B cell (primary cell): ENCODE measurements at regions not wholly inside any gene's neighbourhood (a gene's known extent, or its start where the extent isn't known, plus 50 kb on each side); places are given as distances from the start of the nearest gene placed in this dataset.

ENCODE experiments used
- ATAC-seq: fragments of 200-7000 bp; cut with Tn5 transposase; one replicate; pipeline ENCODE4 v1.10.0; 2021; ENCODE audit warnings: low read depth, mild to moderate bottlenecking, moderate number of reproducible peaks, moderate library complexity
- CTCF ChIA-PET: fragments of 350-600 bp; sonication (Branson Sonifier 250); formaldehyde crosslinking; loops from one replicate; lab custom pipeline; 2021; ENCODE audit warnings: antibody characterized with exemption, inconsistent platforms; lab: Charles Lee
- POLR2A ChIA-PET: fragments of 350-600 bp; sonication (Branson Sonifier 250); formaldehyde crosslinking; loops from one replicate; lab custom pipeline; 2021; ENCODE audit warnings: antibody characterized with exemption; lab: Charles Lee
- DNase-seq: peaks from one replicate; pipeline ENCODE4 v3.0.0; 2013
- H2AFZ ChIP-seq: 2 replicates; pipeline ENCODE4 v1.6.1; 2012; ENCODE audit warnings: mild to moderate bottlenecking, low read depth, low read length; ENCODE audit not compliant: insufficient read depth, poor library complexity, severe bottlenecking
- H3K27ac ChIP-seq, 2 donors: 1 replicate in 1 of 2; 2 replicates in 1 of 2; pipeline ENCODE4 v1.5.1; 2012 to 2013; ENCODE audit warnings: low read length in 2 of 2, mild to moderate bottlenecking in 2 of 2, moderate library complexity in 1 of 2
- H3K27me3 ChIP-seq, 4 experiments: fragments of 200-600 bp in 1 of 4; sonication (generic) in 1 of 4; replicated peaks in 1 of 4; 1 replicate in 2 of 4; 2 replicates in 2 of 4; pipeline versions ENCODE4 v1.6.1 to v1.7.0; 2013 to 2016; ENCODE audit warnings: low read length in 3 of 4, mild to moderate bottlenecking in 2 of 4, mixed read lengths in 1 of 4, moderate library complexity in 1 of 4; ENCODE audit not compliant: insufficient read depth in 4 of 4, control insufficient read depth in 3 of 4; ENCODE audit errors: control extremely low read depth in 1 of 4
- H3K36me3 ChIP-seq, 2 experiments: replicated peaks in 1 of 2; 1 replicate in 1 of 2; 2 replicates in 1 of 2; pipeline versions ENCODE4 v1.6.1 to v1.7.1; 2013; ENCODE audit warnings: low read length in 1 of 2; ENCODE audit not compliant: insufficient read depth in 2 of 2, control insufficient read depth in 1 of 2; ENCODE audit errors: control extremely low read depth in 1 of 2, extremely low read depth in 1 of 2
- H3K4me1 ChIP-seq, 2 donors: fragments of 200-600 bp in 1 of 2; sonication (generic) in 1 of 2; 1 replicate in 1 of 2; 2 replicates in 1 of 2; pipeline versions ENCODE4 v1.5.1 to v1.6.1; 2013 to 2017; ENCODE audit warnings: low read length in 2 of 2; ENCODE audit not compliant: control insufficient read depth in 2 of 2, insufficient read depth in 2 of 2
- H3K4me2 ChIP-seq: replicated peaks from 2 replicates; pipeline ENCODE3; 2012; ENCODE audit warnings: mild to moderate bottlenecking, low read depth, low read length; ENCODE audit not compliant: poor library complexity, severe bottlenecking
- H3K4me3 ChIP-seq, 5 experiments: fragments of 200-600 bp in 1 of 5; sonication (generic) in 1 of 5; 1 replicate in 3 of 5; 2 replicates in 2 of 5; pipeline versions ENCODE4 v1.5.1 to v1.7.0; 2011 to 2016; ENCODE audit warnings: low read length in 4 of 5, mild to moderate bottlenecking in 4 of 5, low read depth in 2 of 5, control low read depth in 1 of 5, moderate library complexity in 1 of 5; ENCODE audit not compliant: insufficient read depth in 1 of 5; ENCODE audit errors: control extremely low read depth in 1 of 5, extremely low read depth in 1 of 5
- H3K79me2 ChIP-seq: fragments of 200-600 bp; sonication (generic); one replicate; pipeline ENCODE4 v1.6.0; 2016; ENCODE audit warnings: low read length; ENCODE audit not compliant: control insufficient read depth, insufficient read depth
- H3K9ac ChIP-seq: fragments of 200-600 bp; sonication (generic); 2 replicates; pipeline ENCODE4 v1.6.1; 2017; ENCODE audit warnings: mild to moderate bottlenecking, low read length, moderate library complexity
- H3K9me3 ChIP-seq, 3 donors: one replicate each; pipeline versions ENCODE4 v1.6.1 to v1.7.1; 2013; ENCODE audit warnings: low read length in 2 of 3; ENCODE audit not compliant: control insufficient read depth in 2 of 3, insufficient read depth in 1 of 3; ENCODE audit errors: control extremely low read depth in 1 of 3
- H4K20me1 ChIP-seq: 2 replicates; pipeline ENCODE4 v1.6.0; 2012; ENCODE audit warnings: mild to moderate bottlenecking, low read length; ENCODE audit not compliant: insufficient read depth, control insufficient read depth, poor library complexity, severe bottlenecking
- H3K27ac Mint-ChIP-seq: one replicate; pipeline ENCODE4 v1.8.0; 2021; ENCODE audit warnings: mixed read lengths
- H3K27me3 Mint-ChIP-seq: one replicate; pipeline ENCODE4 v1.8.0; 2021; ENCODE audit warnings: mixed read lengths
- H3K4me1 Mint-ChIP-seq: one replicate; pipeline ENCODE4 v1.8.0; 2021; ENCODE audit warnings: mixed read lengths
- H3K4me3 Mint-ChIP-seq: one replicate; pipeline ENCODE4 v1.8.0; 2021; ENCODE audit warnings: mixed read lengths
- H3K9me3 Mint-ChIP-seq: one replicate; pipeline ENCODE4 v1.8.0; 2022; ENCODE audit warnings: mixed read lengths; ENCODE audit not compliant: insufficient read depth
- EZH2 ChIP-seq: IDR thresholded peaks from 2 replicates; pipeline ENCODE4 v1.6.1; 2012; ENCODE audit warnings: borderline replicate concordance, low read depth, mild to moderate bottlenecking, moderate library complexity, low read length; ENCODE audit not compliant: insufficient read depth, poor library complexity, severe bottlenecking
- WGBS: methylation state at CpG from one replicate; pipeline ENCODE4 v1.1.5; 2013; ENCODE audit warnings: missing lambda C conversion rate; ENCODE audit not compliant: insufficient coverage; 5-methylcytosine and 5-hydroxymethylcytosine counted together
- intact Hi-C: fragments of 100-400 bp; cut with micrococcal nuclease; formaldehyde crosslinking; loops from one replicate; pipeline ENCODE4 v1.10.0; 2022
- TF ChIP-seq, protein P1 (sequence below): fragments of 200-600 bp; IDR thresholded peaks from one replicate; pipeline ENCODE4 v1.8.0; 2022; ENCODE audit warnings: antibody characterized with exemption, mild to moderate bottlenecking

- no peak overlapping the region for H3K9ac ChIP-seq
- H3K4me2 ChIP-seq: no peak overlapping the region
- ChIA-PET POLR2A (no interaction called here), CTCF (no interaction called here)
- no peak overlapping the region for H3K4me3 Mint-ChIP-seq
- ATAC-seq (no peak), DNase-seq (no peak)
- no peaks in the 10 kb centered on the region for H4K20me1 ChIP-seq
- WGBS: 95% methylated on average over 3 of the region's 7 CpGs
- no peaks in the 10 kb centered on the region for H3K27me3 Mint-ChIP-seq
- peaks cover 2% of the 10 kb centered on the region for H3K9me3 Mint-ChIP-seq
- no peaks in the 10 kb centered on the region for H3K4me1 ChIP-seq
- H3K27ac ChIP-seq: no peak overlapping the region
- no peak overlapping the region for H2AFZ ChIP-seq
- H3K27ac Mint-ChIP-seq: no peak overlapping the region
- H3K79me2 ChIP-seq: no peaks in the 10 kb centered on the region
- no peaks in the 10 kb centered on the region for H3K27me3 ChIP-seq
- no peaks in the 10 kb centered on the region for H3K9me3 ChIP-seq
- no peaks in the 10 kb centered on the region for H3K4me1 Mint-ChIP-seq
- H3K36me3 ChIP-seq: no peaks in the 10 kb centered on the region
- intact Hi-C loops: no loop called here
- TF ChIP-seq, protein P1, sequence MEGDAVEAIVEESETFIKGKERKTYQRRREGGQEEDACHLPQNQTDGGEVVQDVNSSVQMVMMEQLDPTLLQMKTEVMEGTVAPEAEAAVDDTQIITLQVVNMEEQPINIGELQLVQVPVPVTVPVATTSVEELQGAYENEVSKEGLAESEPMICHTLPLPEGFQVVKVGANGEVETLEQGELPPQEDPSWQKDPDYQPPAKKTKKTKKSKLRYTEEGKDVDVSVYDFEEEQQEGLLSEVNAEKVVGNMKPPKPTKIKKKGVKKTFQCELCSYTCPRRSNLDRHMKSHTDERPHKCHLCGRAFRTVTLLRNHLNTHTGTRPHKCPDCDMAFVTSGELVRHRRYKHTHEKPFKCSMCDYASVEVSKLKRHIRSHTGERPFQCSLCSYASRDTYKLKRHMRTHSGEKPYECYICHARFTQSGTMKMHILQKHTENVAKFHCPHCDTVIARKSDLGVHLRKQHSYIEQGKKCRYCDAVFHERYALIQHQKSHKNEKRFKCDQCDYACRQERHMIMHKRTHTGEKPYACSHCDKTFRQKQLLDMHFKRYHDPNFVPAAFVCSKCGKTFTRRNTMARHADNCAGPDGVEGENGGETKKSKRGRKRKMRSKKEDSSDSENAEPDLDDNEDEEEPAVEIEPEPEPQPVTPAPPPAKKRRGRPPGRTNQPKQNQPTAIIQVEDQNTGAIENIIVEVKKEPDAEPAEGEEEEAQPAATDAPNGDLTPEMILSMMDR: no peak
- no peak for TF ChIP-seq EZH2
- H3K4me3 ChIP-seq: no peak overlapping the region
These were observed 262.6 kb upstream of the DCC start for GRCh38 chr18:52077251-52077983.

GRCh38 chr18:52082246-52082645 is 257.8 kb upstream of the DCC start:
- Mint-ChIP-seq H3K4me1 (no peaks in the 10 kb centered on the region), H3K9me3 (peaks cover 2% of the 10 kb centered on the region), H3K27me3 (no peaks in the 10 kb centered on the region), H3K4me3 (no peak overlapping the region), H3K27ac (no peak overlapping the region)
- ChIA-PET CTCF (no interaction called here), POLR2A (no interaction called here)
- Histone ChIP-seq H3K9me3 (no peaks in the 10 kb centered on the region), H3K36me3 (no peaks in the 10 kb centered on the region), H2AFZ (no peak overlapping the region), H3K27ac (no peak overlapping the region), H3K9ac (no peak overlapping the region), H3K27me3 (no peaks in the 10 kb centered on the region), H3K4me2 (no peak overlapping the region), H3K4me3 (no peak overlapping the region), H3K79me2 (no peaks in the 10 kb centered on the region), H4K20me1 (no peaks in the 10 kb centered on the region), H3K4me1 (no peaks in the 10 kb centered on the region)
- intact Hi-C loops: no loop called here
- no peak for TF ChIP-seq EZH2
- TF ChIP-seq, protein P1: no peak
- WGBS: no CpG with 5 or more reads among the region's 1 CpG
- DNase-seq: no peak
- ATAC-seq: no peak
